Upper lobe of right lung (tissue), 1 donor: ENCODE measurements at regions not wholly inside any gene's neighbourhood (a gene's known extent, or its start where the extent isn't known, plus 50 kb on each side); places are given as distances from the start of the nearest gene placed in this dataset.

ENCODE experiments used
- ATAC-seq: fragments of 200-7000 bp; cut with Tn5 transposase; one replicate; pipeline ENCODE4 v1.9.1; 2020; ENCODE audit warnings: mild to moderate bottlenecking, moderate library complexity
- DNase-seq: peaks from one replicate; pipeline ENCODE4 v3.0.0-alpha.2; 2020
- H3K27ac ChIP-seq: fragments of 200-600 bp; one replicate; pipeline ENCODE4 v1.8.0; 2022
- H3K27me3 ChIP-seq: fragments of 200-600 bp; one replicate; pipeline ENCODE4 v1.8.0; 2022; ENCODE audit warnings: mild to moderate bottlenecking
- H3K36me3 ChIP-seq: fragments of 200-600 bp; one replicate; pipeline ENCODE4 v1.8.0; 2022
- H3K4me1 ChIP-seq: fragments of 200-600 bp; one replicate; pipeline ENCODE4 v1.8.0; 2022
- H3K4me3 ChIP-seq: fragments of 200-600 bp; one replicate; pipeline ENCODE4 v1.8.0; 2022; ENCODE audit warnings: mild to moderate bottlenecking
- H3K9me3 ChIP-seq: fragments of 200-600 bp; one replicate; pipeline ENCODE4 v1.8.0; 2022
- CTCF ChIP-seq: fragments of 200-600 bp; IDR thresholded peaks from one replicate; pipeline ENCODE4 v1.8.0; 2022; ENCODE audit warnings: antibody characterized with exemption
- intact Hi-C: fragments of 100-400 bp; cut with DNase I; formaldehyde crosslinking; loops from one replicate; pipeline ENCODE4 v1.11.0; 2022
- donor health status: DM: no; HTN: yes; CAD: no; lungs with severe emphysema.

GRCh38 chr11:115894176-115894575, 390.0 kb upstream of the CADM1 start:
- ATAC-seq (no peak), DNase-seq (no peak)
- Histone ChIP-seq H3K27ac (no peak overlapping the region), H3K4me1 (no peaks in the 10 kb centered on the region), H3K9me3 (no peaks in the 10 kb centered on the region), H3K4me3 (no peak overlapping the region), H3K36me3 (no peaks in the 10 kb centered on the region), H3K27me3 (no peaks in the 10 kb centered on the region)
- no peak for TF ChIP-seq CTCF
- intact Hi-C loops = no loop called here

DNA sequence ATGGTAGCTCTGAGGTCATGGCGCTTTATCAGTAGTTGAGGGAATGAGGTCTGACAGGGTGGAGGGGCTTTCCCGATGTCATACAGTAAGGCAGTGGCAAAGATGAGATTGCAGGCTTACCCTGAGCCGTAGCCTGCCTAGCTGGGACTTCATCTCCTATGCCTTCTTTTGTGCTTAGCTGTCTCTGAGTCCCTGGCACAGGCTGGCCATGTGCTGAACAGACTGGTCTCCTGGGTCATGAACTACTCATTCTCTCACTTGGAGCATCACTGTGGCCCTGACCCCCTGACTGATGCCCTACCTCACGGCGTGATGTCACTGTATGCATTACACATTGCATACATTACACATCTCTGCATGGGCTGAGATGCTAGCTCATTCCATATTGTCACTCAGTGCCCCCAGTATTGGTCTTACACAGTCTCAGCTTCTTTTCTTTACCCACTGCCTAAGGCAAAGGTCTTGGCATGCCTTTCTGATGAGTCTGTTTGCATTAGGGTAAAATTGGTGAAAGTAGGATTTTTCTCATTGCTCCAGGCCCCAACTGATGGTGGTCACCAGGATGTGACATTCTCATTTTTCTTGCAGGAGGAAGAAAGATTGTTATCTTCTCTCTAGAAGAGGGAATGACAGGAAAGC, 389.4 kb upstream of the CADM1 start:
- no peak for TF ChIP-seq CTCF
- no peaks in the 10 kb centered on the region for H3K27me3 ChIP-seq
- H3K27ac ChIP-seq = no peak overlapping the region
- ATAC-seq (no peak), DNase-seq (no peak)
- H3K36me3 ChIP-seq = no peaks in the 10 kb centered on the region
- no peaks in the 10 kb centered on the region for H3K4me1 ChIP-seq
- H3K9me3 ChIP-seq = no peaks in the 10 kb centered on the region
- no peak overlapping the region for H3K4me3 ChIP-seq
- intact Hi-C loops = no loop called here

DNA sequence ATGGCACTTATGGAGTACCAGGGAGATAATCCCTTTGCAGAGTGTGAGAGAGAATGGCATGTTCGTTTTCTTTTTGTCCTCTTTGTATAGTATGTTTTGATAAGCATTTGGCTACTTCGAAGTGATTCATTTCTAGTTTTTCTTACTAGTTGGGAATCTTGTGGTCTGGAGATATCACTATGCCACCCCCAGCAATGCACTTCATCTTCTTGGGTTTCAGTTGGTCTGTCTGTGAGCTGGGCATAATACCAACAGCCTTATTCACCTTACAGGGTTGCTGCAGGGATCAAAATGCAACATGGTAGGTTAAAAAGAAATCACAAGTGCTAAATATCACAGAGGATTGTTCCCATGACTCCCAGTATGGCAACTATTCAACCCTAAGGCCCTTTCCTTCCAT, 387.8 kb upstream of the CADM1 start:
- intact Hi-C loops = no loop called here
- Histone ChIP-seq H3K4me3 (no peak overlapping the region), H3K27me3 (no peaks in the 10 kb centered on the region), H3K9me3 (no peaks in the 10 kb centered on the region), H3K4me1 (no peaks in the 10 kb centered on the region), H3K36me3 (no peaks in the 10 kb centered on the region), H3K27ac (no peak overlapping the region)
- no peak for TF ChIP-seq CTCF
- DNase-seq (no peak), ATAC-seq (no peak)

DNA sequence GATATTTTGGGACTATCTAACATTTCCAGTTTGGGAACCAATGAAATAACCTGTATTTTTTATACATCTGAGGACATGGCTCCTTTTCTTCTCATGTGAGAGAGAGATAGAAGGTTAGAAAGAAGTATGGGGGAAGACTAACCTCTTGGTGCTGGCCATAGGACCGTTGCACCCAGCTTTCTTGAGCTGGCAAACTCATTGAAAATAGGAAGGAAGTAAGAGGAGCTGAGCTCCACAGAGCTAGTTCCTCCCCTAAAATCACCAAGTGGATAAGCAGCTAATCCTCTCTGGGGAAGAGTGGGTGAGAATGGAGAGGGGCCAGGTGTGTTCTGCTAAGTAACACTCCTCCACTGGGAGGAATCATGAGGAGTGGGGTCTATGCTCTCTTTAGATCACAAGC, 387.4 kb upstream of the CADM1 start:
- no peak overlapping the region for H3K4me3 ChIP-seq
- intact Hi-C loops = no loop called here
- TF ChIP-seq CTCF = no peak
- DNase-seq = no peak
- no peaks in the 10 kb centered on the region for H3K4me1 ChIP-seq
- H3K9me3 ChIP-seq = no peaks in the 10 kb centered on the region
- no peak overlapping the region for H3K27ac ChIP-seq
- no peaks in the 10 kb centered on the region for H3K27me3 ChIP-seq
- ATAC-seq = no peak
- no peaks in the 10 kb centered on the region for H3K36me3 ChIP-seq

DNA sequence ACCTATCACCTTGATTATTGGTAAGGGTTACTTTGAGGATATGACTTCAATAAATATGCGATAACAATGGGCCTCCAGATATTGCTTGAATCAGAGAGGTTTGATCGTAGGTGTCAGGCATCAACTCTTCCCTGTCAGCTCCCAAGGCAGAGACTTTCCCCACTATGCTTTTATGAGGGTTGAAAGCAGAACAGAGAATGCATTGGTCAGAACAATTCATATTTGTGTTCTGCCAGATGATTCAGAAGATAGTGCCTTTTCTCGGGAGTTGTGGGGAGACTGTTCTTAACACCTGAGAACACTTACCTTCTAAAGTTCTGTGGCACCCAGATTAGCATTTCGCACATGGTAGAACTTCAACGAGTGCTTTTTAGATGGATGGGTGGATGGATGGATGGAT, 386.3 kb upstream of the CADM1 start:
- Histone ChIP-seq H3K4me1 (no peaks in the 10 kb centered on the region), H3K9me3 (no peaks in the 10 kb centered on the region), H3K4me3 (no peak overlapping the region), H3K27me3 (no peaks in the 10 kb centered on the region), H3K36me3 (no peaks in the 10 kb centered on the region), H3K27ac (no peak overlapping the region)
- intact Hi-C loops = no loop called here
- no peak for TF ChIP-seq CTCF
- DNase-seq (no peak), ATAC-seq (no peak)

DNA sequence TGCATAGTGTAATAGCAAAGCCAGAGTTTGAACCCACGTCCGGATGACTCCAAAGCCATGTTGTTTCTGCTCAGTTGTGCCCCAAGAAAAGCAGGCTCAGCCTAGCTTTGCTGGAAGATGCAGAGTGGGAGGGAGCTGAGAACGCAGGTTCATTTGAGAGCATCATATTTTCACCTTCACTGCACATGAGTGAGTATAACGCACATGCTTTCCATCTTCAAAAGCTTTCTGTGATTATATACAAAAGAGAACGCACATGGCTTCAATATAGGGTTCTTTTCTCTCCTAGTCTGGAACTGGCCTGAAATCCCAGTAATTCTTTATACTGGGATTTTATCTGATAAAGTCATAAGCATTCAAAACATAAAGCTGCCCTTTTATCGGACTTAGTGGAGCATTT, 385.5 kb upstream of the CADM1 start:
- TF ChIP-seq CTCF = no peak
- DNase-seq (no peak), ATAC-seq (no peak)
- intact Hi-C loops = no loop called here
- no peaks in the 10 kb centered on the region for H3K4me1 ChIP-seq
- H3K27ac ChIP-seq = no peak overlapping the region
- no peaks in the 10 kb centered on the region for H3K9me3 ChIP-seq
- no peaks in the 10 kb centered on the region for H3K36me3 ChIP-seq
- no peaks in the 10 kb centered on the region for H3K27me3 ChIP-seq
- no peak overlapping the region for H3K4me3 ChIP-seq
